Thoracic aorta (tissue), 2 donors: ENCODE measurements at regions not wholly inside any gene's neighbourhood (a gene's known extent, or its start where the extent isn't known, plus 50 kb on each side); places are given as distances from the start of the nearest gene placed in this dataset.

Experiments
- ATAC-seq: fragments of 150-250 bp; one replicate; pipeline ENCODE4 v1.8.0; 2017; ENCODE audit warnings: low read depth; ENCODE audit not compliant: insufficient number of reproducible peaks, low FRiP score
- DNase-seq: peaks from one replicate; pipeline ENCODE4 v3.0.0-alpha.2; 2020; ENCODE audit warnings: low spot score
- H3K27ac ChIP-seq, 2 donors: fragments of 200-600 bp; sonication (generic); 1 replicate in 1 of 2; 2 replicates in 1 of 2; pipeline ENCODE4 v1.5.1; 2016; ENCODE audit warnings: mild to moderate bottlenecking in 2 of 2, moderate library complexity in 2 of 2
- H3K27me3 ChIP-seq: fragments of 200-600 bp; sonication (generic); replicated peaks from 2 replicates; pipeline ENCODE4 v1.6.0; 2016; ENCODE audit warnings: mild to moderate bottlenecking; ENCODE audit not compliant: insufficient read depth
- H3K36me3 ChIP-seq: fragments of 200-600 bp; sonication (generic); one replicate; pipeline ENCODE4 v1.5.1; 2016
- H3K4me1 ChIP-seq, 2 donors: fragments of 200-600 bp; sonication (generic); 1 replicate in 1 of 2; 2 replicates in 1 of 2; pipeline versions ENCODE4 v1.5.1 to v1.6.0; 2016; ENCODE audit warnings: low read depth in 2 of 2, mild to moderate bottlenecking in 1 of 2; ENCODE audit not compliant: control insufficient read depth in 1 of 2
- H3K4me3 ChIP-seq: fragments of 200-600 bp; sonication (generic); 2 replicates; pipeline ENCODE4 v1.5.1; 2016; ENCODE audit warnings: mild to moderate bottlenecking
- H3K9me3 ChIP-seq: fragments of 200-600 bp; sonication (generic); 2 replicates; pipeline ENCODE4 v1.5.1; 2016
- CTCF ChIP-seq: fragments of 200-600 bp; sonication (generic); IDR thresholded peaks from one replicate; pipeline ENCODE4 v1.5.1; 2019; ENCODE audit warnings: antibody characterized with exemption

DNA sequence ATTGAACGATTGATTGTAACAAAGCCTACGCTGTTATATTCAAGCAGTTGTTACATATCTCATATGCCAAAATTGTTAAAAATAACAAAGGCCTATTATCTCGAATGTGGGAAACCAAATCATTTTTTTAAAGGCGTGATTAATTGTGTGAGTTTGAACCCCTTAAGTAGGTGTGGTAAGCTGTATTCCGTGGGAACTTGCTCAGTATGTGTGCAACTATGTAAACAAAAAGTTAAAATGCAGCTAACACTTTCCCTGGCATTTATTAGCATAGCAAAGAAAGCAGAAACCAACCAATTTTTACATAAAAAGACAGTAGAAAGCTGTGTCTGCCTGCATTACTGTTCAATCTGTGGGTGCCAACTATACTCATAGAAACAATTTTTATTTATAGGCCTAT is 166.0 kb upstream of the HAND2 start:
- ATAC-seq (no peak), DNase-seq (no peak)
- no peaks in the 10 kb centered on the region for H3K27me3 ChIP-seq
- no peaks in the 10 kb centered on the region for H3K36me3 ChIP-seq
- H3K4me1 ChIP-seq, result no peaks in the 10 kb centered on the region
- H3K4me3 ChIP-seq, result no peak overlapping the region
- no peaks in the 10 kb centered on the region for H3K9me3 ChIP-seq
- H3K27ac ChIP-seq, result no peak overlapping the region
- TF ChIP-seq CTCF, result no peak

DNA sequence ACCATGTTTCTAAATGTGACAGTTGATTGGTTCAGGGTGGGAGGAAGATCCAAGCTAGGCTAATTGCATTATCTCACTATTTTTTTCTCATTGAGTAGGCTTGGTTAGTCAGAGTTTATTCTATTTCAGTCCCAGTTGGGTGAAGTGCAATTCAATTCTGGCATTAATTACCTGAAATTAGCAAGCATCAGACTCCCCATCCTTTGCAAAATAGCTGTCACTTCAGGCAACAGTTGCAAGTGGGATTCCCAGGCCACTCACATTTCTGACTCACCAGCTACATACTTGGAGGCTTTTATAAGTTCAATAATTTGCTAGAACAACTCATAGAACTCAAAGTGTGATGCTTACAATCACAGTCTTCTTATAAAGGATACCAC is 155.8 kb upstream of the HAND2 start:
- H3K4me1 ChIP-seq, result peaks cover 8 to 25% of the 10 kb centered on the region in 2 donors
- no peaks in the 10 kb centered on the region for H3K36me3 ChIP-seq
- H3K27me3 ChIP-seq, result no peaks in the 10 kb centered on the region
- no peak for DNase-seq
- TF ChIP-seq CTCF, result no peak
- no peaks in the 10 kb centered on the region for H3K9me3 ChIP-seq
- no peak overlapping the region for H3K4me3 ChIP-seq
- peak overlapping the region in 1 of 2 donors; percentile 0 for H3K27ac ChIP-seq
- ATAC-seq, result no peak

- no peak for ATAC-seq
- Histone ChIP-seq H3K27ac (peak overlapping the region in 1 of 2 donors; percentile 0), H3K9me3 (no peaks in the 10 kb centered on the region), H3K27me3 (no peaks in the 10 kb centered on the region), H3K4me1 (peaks cover 8 to 25% of the 10 kb centered on the region in 2 donors), H3K4me3 (no peak overlapping the region), H3K36me3 (no peaks in the 10 kb centered on the region)
- no peak for TF ChIP-seq CTCF
- no peak for DNase-seq
Observed at GRCh38 chr4:173685165-173685830, 155.3 kb upstream of the HAND2 start.

GRCh38 chr4:173684223-173684622 is 154.2 kb upstream of the HAND2 start:
- peaks cover 8 to 25% of the 10 kb centered on the region in 2 donors for H3K4me1 ChIP-seq
- ATAC-seq (no peak), DNase-seq (no peak)
- no peak overlapping the region for H3K4me3 ChIP-seq
- H3K36me3 ChIP-seq, result no peaks in the 10 kb centered on the region
- H3K27me3 ChIP-seq, result no peaks in the 10 kb centered on the region
- H3K9me3 ChIP-seq, result no peaks in the 10 kb centered on the region
- no peak overlapping the region for H3K27ac ChIP-seq
- no peak for TF ChIP-seq CTCF

DNA sequence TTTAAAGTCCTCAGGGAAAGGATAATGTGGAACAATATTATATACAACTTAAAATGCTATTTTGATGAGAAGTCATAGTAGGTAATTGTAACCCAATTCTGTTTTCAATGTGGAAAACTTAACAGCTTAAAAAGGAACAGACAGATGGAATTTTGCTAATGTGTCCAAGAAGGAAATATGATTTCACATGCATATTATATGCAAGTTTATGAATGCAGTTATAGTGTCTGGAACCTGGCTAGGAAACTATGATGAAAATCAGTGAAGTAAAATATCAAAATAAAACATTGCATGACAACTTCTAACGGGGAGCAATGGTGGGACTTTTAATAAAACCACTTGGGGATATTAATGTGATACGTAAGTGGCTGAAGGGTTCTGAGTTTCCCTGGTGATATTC is 152.6 kb upstream of the HAND2 start:
- peaks cover 8 to 25% of the 10 kb centered on the region in 2 donors for H3K4me1 ChIP-seq
- H3K9me3 ChIP-seq, result no peaks in the 10 kb centered on the region
- ATAC-seq, result no peak
- no peak overlapping the region for H3K4me3 ChIP-seq
- no peak overlapping the region for H3K27ac ChIP-seq
- H3K27me3 ChIP-seq, result no peaks in the 10 kb centered on the region
- no peak for TF ChIP-seq CTCF
- DNase-seq, result no peak
- no peaks in the 10 kb centered on the region for H3K36me3 ChIP-seq
